SK-N-SH (cell line): ENCODE measurements at regions not wholly inside any gene's neighbourhood (a gene's known extent, or its start where the extent isn't known, plus 50 kb on each side); places are given as distances from the start of the nearest gene placed in this dataset.

Experiments used
- CTCF ChIA-PET: fragments of 300-600, 350-600 bp; formaldehyde crosslinking; extraction: SDS; loops from one replicate; lab custom pipeline; 2021; lab: Yijun Ruan, JAX
- POLR2A ChIA-PET: fragments of 350-600 bp; sonication (Branson Sonifier 250); formaldehyde crosslinking; extraction: SDS; loops from one replicate; lab custom pipeline; 2020; ENCODE audit warnings: antibody characterized with exemption, inconsistent platforms; lab: Yijun Ruan, JAX
- DNase-seq: peaks from one replicate; pipeline ENCODE4 v3.0.0; 2012
- H2AFZ ChIP-seq: fragments of 200-600 bp; sonication (generic); 2 replicates; pipeline ENCODE4 v1.8.1; 2016; ENCODE audit warnings: antibody characterized with exemption, mild to moderate bottlenecking, low read depth
- H3F3A ChIP-seq: fragments of 200-600 bp; sonication (generic); replicated peaks from 2 replicates; pipeline ENCODE3; 2016; ENCODE audit warnings: antibody characterized with exemption, mild to moderate bottlenecking; ENCODE audit not compliant: insufficient read depth
- H3K27ac ChIP-seq, 2 experiments: fragments of 200-500 bp in 1 of 2; fragments of 200-600 bp in 1 of 2; sonication (Bioruptor generic) in 1 of 2; sonication (generic), shearing (Covaris generic) in 1 of 2; 2 replicates each; pipeline versions ENCODE4 v1.5.1 to v1.6.1; 2014 to 2016; ENCODE audit warnings: low read depth in 2 of 2, inconsistent platforms in 1 of 2, low read length in 1 of 2, mild to moderate bottlenecking in 1 of 2, mixed read lengths in 1 of 2
- H3K27me3 ChIP-seq: fragments of 200-600 bp; sonication (generic), shearing (Covaris generic); 2 replicates; pipeline ENCODE4 v1.6.1; 2016; ENCODE audit warnings: mixed run types; ENCODE audit not compliant: insufficient read depth
- H3K36me3 ChIP-seq, 2 experiments: fragments of 200-500 bp in 1 of 2; fragments of 200-600 bp in 1 of 2; sonication (Bioruptor generic) in 1 of 2; sonication (generic) in 1 of 2; replicated peaks in 1 of 2; 2 replicates each; pipeline versions ENCODE3 to v1.5.1; 2014 to 2016; ENCODE audit warnings: low read length in 1 of 2, mild to moderate bottlenecking in 1 of 2; ENCODE audit not compliant: insufficient read depth in 2 of 2, control insufficient read depth in 1 of 2
- H3K4me1 ChIP-seq, 2 experiments: fragments of 200-500 bp in 1 of 2; fragments of 200-600 bp in 1 of 2; sonication (Bioruptor generic) in 1 of 2; sonication (generic), shearing (Covaris generic) in 1 of 2; 2 replicates each; pipeline versions ENCODE4 v1.5.1 to v1.6.1; 2014 to 2016; ENCODE audit warnings: low read depth in 1 of 2, low read length in 1 of 2, mixed run types in 1 of 2; ENCODE audit not compliant: insufficient read depth in 2 of 2, control insufficient read depth in 1 of 2
- H3K4me2 ChIP-seq: fragments of 200-600 bp; sonication (generic), shearing (Covaris generic); 2 replicates; pipeline ENCODE4 v1.6.1; 2017; ENCODE audit warnings: mixed run types
- H3K4me3 ChIP-seq, 2 experiments: fragments of 200-500 bp in 1 of 2; fragments of 200-600 bp in 1 of 2; sonication (Bioruptor generic) in 1 of 2; sonication (generic), shearing (Covaris generic) in 1 of 2; 2 replicates each; pipeline versions ENCODE4 v1.5.1 to v1.8.1; 2014 to 2016; ENCODE audit warnings: low read depth in 2 of 2, inconsistent platforms in 1 of 2, low read length in 1 of 2, mild to moderate bottlenecking in 1 of 2, mixed read lengths in 1 of 2, moderate library complexity in 1 of 2
- H3K79me2 ChIP-seq: fragments of 200-600 bp; sonication (generic); 2 replicates; pipeline ENCODE4 v1.8.1; 2017; ENCODE audit warnings: mild to moderate bottlenecking; ENCODE audit not compliant: insufficient read depth
- H3K9ac ChIP-seq: fragments of 200-600 bp; sonication (generic); 2 replicates; pipeline ENCODE4 v1.6.1; 2017; ENCODE audit warnings: mixed run types
- H3K9me2 ChIP-seq: fragments of 200-600 bp; sonication (generic); 2 replicates; pipeline ENCODE4 v1.6.1; 2017; ENCODE audit warnings: mixed run types
- H3K9me3 ChIP-seq: fragments of 200-600 bp; sonication (generic); 2 replicates; pipeline ENCODE4 v1.6.1; 2017; ENCODE audit warnings: mixed run types, mild to moderate bottlenecking, moderate library complexity
- H4K20me1 ChIP-seq: fragments of 200-600 bp; sonication (generic); 2 replicates; pipeline ENCODE4 v1.6.1; 2017; ENCODE audit warnings: mild to moderate bottlenecking, mixed run types; ENCODE audit not compliant: insufficient read depth
- CTCF ChIP-seq: fragments of 200-600 bp; sonication (generic); IDR thresholded peaks from 2 replicates; pipeline ENCODE4 v1.6.1; 2017; ENCODE audit warnings: antibody characterized with exemption, mild to moderate bottlenecking, moderate library complexity
- GABPA ChIP-seq: IDR thresholded peaks from 2 replicates; pipeline ENCODE4 v1.4.0; 2012; ENCODE audit warnings: low read depth, mild to moderate bottlenecking
- IRF3 ChIP-seq: fragments of 150-350 bp; IDR thresholded peaks from 2 replicates; pipeline ENCODE4 v1.6.1; 2016; ENCODE audit warnings: mild to moderate bottlenecking, low read depth, low read length
- MEF2A ChIP-seq: IDR thresholded peaks from 2 replicates; pipeline ENCODE4 v1.4.0; 2012; ENCODE audit warnings: low read depth, borderline replicate concordance
- PBX3 ChIP-seq: IDR thresholded peaks from 2 replicates; pipeline ENCODE4; 2012
- RAD21 ChIP-seq: IDR thresholded peaks from 2 replicates; pipeline ENCODE4 v1.6.1; 2012; ENCODE audit warnings: mild to moderate bottlenecking, low read length
- TCF12 ChIP-seq: IDR thresholded peaks from 2 replicates; pipeline ENCODE4 v1.4.0; 2012
- TEAD4 ChIP-seq: IDR thresholded peaks from 2 replicates; pipeline ENCODE4 v1.4.0; 2012; ENCODE audit warnings: mild to moderate bottlenecking, borderline replicate concordance; ENCODE audit not compliant: insufficient read depth
- USF1 ChIP-seq: IDR thresholded peaks from 2 replicates; pipeline ENCODE4 v1.4.0; 2012; ENCODE audit warnings: low read depth, borderline replicate concordance
- USF2 ChIP-seq: fragments of 150-350 bp; IDR thresholded peaks from 2 replicates; pipeline ENCODE4 v1.6.1; 2017; ENCODE audit warnings: antibody characterized with exemption, low read length, low read depth, borderline replicate concordance
- YY1 ChIP-seq: IDR thresholded peaks from 2 replicates; pipeline ENCODE4 v1.4.0; 2012; ENCODE audit warnings: low read depth, mild to moderate bottlenecking
- WGBS: methylation state at CpG from one replicate; pipeline ENCODE4 v1.1.6; 2017; ENCODE audit warnings: low lambda C conversion rate; 5-methylcytosine and 5-hydroxymethylcytosine counted together
- TF ChIP-seq, protein P1 (sequence below): IDR thresholded peaks from 2 replicates; pipeline ENCODE4 v1.6.1; 2012; ENCODE audit warnings: mild to moderate bottlenecking, low read depth, low read length, moderate library complexity

DNA sequence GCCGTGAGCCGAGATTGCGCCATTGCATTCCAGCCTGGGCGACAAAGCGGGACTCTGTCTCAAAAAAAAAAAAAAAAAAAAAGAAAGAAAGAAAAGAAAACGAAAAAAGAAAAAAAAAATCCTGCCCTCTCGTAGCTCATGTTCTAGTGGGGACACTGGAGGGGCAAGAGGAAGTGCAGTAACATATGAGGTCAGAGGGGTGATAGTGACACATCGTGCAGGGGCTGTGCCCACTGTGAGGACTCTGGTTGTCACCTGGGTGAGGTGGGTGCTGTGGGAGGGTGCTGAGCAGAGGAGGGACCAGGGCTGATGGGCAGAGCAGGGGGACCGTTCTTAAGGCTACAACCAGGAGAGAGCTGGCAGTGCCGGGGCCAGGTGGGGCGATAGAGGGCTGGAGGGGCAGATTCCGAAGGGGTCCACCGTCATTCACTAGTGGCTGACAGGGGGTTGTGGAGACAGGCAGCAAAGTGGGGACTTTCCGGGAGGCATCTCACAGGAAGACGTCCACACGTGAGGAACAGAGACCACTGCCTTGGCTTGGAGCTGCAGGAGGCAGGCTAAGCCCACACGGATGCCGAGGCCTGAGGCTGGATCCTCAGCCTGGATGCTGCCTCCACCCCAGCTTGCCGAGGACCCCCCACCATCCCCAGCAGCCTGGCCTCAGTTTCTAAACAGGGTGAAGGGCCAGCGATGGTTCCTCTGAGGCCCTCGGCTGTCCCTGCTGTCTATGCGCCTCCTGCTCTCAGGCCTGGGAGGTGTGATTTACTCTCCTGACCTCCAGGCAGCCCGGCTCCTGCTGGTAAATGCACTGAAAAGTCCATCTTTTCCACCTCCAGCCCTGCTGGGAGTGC is 154.3 kb upstream of the IQSEC1 start (continued):
- TF ChIP-seq USF1 = no peak

GRCh38 chr3:13224967-13225366 is 151.7 kb upstream of the IQSEC1 start:
- CTCF ChIA-PET = interaction anchor here (1.5 kb wide), 1 partner anchor 133 kb away, joined by 4 read pairs; no protein-coding TSS in a partner anchor
- DNase-seq = no peak
- TF ChIP-seq PBX3 (no peak), USF1 (no peak), CTCF (no peak)
- TF ChIP-seq, all 33 proteins: peak for 0
- H3K79me2 ChIP-seq = no peaks in the 10 kb centered on the region
- no peaks in the 10 kb centered on the region for H3K9me2 ChIP-seq
- no peaks in the 10 kb centered on the region for H3F3A ChIP-seq
- no peaks in the 10 kb centered on the region for H4K20me1 ChIP-seq
- no peak overlapping the region for H2AFZ ChIP-seq
- H3K27me3 ChIP-seq = no peaks in the 10 kb centered on the region
- no peak overlapping the region for H3K9ac ChIP-seq
- H3K4me3 ChIP-seq = no peak overlapping the region
- H3K4me2 ChIP-seq = no peak overlapping the region
- POLR2A ChIA-PET = no interaction called here
- H3K9me3 ChIP-seq = no peaks in the 10 kb centered on the region
- 71% methylated on average over 4 of the region's 4 CpGs for WGBS
- H3K36me3 ChIP-seq = no peaks in the 10 kb centered on the region
- no peak overlapping the region for H3K27ac ChIP-seq
- H3K4me1 ChIP-seq = no peaks in the 10 kb centered on the region

DNA sequence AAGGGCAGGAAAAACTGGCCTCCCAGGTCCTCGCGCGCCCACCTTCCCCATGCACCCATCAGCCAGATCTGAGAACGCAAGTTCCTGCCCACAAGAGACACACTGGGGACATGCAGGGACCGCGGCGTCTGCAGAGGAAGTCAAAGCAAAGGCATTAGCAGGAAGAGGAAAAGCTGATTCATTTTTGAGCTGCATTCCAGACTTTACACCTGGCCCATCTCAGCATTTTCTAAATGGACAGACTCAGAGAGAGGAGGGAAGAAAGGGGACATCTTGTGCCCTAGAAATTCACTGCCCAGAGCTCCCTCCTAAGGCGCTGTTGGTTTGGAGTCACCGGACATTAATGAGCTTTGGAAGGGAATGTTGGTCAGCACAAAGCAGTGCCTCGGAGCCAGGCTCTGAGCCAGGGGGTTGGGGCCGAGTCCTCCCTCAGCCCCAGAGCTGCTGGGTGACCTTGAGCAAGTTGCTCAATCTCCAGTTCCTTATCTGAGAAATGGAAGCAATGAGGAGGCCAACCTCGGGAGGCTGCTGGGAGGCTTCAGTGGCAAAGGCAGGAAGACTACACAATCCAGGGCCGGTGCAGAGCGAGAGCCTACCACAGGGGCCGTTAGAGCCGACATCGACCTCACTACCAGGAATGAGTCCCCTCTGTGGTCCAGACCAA is 150.5 kb upstream of the IQSEC1 start:
- Histone ChIP-seq H3K9me2 (no peaks in the 10 kb centered on the region), H3F3A (no peaks in the 10 kb centered on the region), H3K4me3 (no peak overlapping the region), H2AFZ (no peak overlapping the region), H3K27me3 (no peaks in the 10 kb centered on the region), H3K4me2 (no peak overlapping the region), H3K9me3 (no peaks in the 10 kb centered on the region), H3K79me2 (no peaks in the 10 kb centered on the region), H3K27ac (no peak overlapping the region), H3K9ac (no peak overlapping the region), H3K4me1 (no peaks in the 10 kb centered on the region), H3K36me3 (no peaks in the 10 kb centered on the region), H4K20me1 (no peaks in the 10 kb centered on the region)
- ChIA-PET CTCF (interaction anchor here (0.9 kb wide), 1 partner anchor 132 kb away, joined by 3 read pairs; no protein-coding TSS in a partner anchor), POLR2A (no interaction called here)
- no peak for DNase-seq
- WGBS = 63% methylated on average over 14 of the region's 17 CpGs
- TF ChIP-seq, protein P1, sequence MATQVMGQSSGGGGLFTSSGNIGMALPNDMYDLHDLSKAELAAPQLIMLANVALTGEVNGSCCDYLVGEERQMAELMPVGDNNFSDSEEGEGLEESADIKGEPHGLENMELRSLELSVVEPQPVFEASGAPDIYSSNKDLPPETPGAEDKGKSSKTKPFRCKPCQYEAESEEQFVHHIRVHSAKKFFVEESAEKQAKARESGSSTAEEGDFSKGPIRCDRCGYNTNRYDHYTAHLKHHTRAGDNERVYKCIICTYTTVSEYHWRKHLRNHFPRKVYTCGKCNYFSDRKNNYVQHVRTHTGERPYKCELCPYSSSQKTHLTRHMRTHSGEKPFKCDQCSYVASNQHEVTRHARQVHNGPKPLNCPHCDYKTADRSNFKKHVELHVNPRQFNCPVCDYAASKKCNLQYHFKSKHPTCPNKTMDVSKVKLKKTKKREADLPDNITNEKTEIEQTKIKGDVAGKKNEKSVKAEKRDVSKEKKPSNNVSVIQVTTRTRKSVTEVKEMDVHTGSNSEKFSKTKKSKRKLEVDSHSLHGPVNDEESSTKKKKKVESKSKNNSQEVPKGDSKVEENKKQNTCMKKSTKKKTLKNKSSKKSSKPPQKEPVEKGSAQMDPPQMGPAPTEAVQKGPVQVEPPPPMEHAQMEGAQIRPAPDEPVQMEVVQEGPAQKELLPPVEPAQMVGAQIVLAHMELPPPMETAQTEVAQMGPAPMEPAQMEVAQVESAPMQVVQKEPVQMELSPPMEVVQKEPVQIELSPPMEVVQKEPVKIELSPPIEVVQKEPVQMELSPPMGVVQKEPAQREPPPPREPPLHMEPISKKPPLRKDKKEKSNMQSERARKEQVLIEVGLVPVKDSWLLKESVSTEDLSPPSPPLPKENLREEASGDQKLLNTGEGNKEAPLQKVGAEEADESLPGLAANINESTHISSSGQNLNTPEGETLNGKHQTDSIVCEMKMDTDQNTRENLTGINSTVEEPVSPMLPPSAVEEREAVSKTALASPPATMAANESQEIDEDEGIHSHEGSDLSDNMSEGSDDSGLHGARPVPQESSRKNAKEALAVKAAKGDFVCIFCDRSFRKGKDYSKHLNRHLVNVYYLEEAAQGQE = no peak
- TF ChIP-seq IRF3 = no peak
- no peak for TF ChIP-seq USF2
- no peak for TF ChIP-seq TCF12
- TF ChIP-seq RAD21 = no peak
- no peak for TF ChIP-seq MEF2A
- TF ChIP-seq GABPA = no peak
- TF ChIP-seq YY1 = no peak
- no peak for TF ChIP-seq TEAD4
